ENCODE measurements at regions not wholly inside any gene's neighbourhood (a gene's known extent, or its start where the extent isn't known, plus 50 kb on each side); places are given as distances from the start of the nearest gene placed in this dataset.

GRCh38 chr1:195516036-195516435 is 1092.2 kb downstream of the KCNT2 start:
- no peak for DNase-seq

- DNase-seq = no peak
Measured at GRCh38 chr1:195511501-195511900, 1096.7 kb downstream of the KCNT2 start.

DNA sequence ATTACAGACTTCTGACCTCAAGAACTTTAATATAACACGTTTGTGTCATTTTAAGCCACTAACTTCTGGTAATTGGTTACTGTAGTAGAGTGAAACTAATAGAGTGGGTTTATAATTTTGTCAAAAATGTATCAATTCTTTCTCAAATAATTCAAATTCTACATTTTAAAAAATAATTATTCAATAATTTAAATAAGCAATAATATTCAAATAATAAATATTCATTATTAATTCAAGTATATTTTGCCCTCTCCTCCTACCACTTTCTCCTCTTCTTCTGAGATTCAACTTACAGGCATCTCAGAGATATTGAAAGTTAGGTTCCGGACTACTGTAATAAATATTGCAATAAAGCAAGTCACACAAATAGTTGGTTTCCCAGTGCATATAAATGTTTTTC is 1107.1 kb downstream of the KCNT2 start:
- no peak for DNase-seq

GRCh38 chr1:195495720-195496635 is 1112.3 kb downstream of the KCNT2 start:
- DNase-seq = no peak

DNA sequence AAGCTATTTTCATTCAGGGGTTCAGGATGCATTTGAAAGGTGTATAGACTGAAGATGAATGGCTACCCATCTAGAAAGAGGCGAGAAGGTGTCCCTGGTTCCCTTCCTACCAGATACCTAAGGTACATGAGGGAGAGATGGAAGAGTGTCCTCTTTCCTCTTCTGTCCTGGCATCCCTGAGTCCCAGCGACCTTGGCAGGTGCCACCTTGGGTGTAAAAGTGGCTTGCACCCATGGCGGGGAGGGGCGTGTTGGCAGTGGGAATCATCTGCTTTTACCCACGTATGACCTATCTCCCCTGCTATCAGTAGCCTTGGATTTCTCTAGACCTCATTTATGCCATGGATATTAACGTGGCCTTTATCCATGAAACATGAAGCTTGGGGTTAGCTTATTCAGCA is 1126.1 kb downstream of the KCNT2 start:
- DNase-seq = no peak

- no peak for DNase-seq
Measured at GRCh38 chr1:195481293-195481692, 1126.9 kb downstream of the KCNT2 start.

- no peak for DNase-seq
Measured at GRCh38 chr1:195475568-195475967, 1132.7 kb downstream of the KCNT2 start.

GRCh38 chr1:195472291-195472690 is 1135.9 kb downstream of the KCNT2 start:
- no peak for DNase-seq

DNA sequence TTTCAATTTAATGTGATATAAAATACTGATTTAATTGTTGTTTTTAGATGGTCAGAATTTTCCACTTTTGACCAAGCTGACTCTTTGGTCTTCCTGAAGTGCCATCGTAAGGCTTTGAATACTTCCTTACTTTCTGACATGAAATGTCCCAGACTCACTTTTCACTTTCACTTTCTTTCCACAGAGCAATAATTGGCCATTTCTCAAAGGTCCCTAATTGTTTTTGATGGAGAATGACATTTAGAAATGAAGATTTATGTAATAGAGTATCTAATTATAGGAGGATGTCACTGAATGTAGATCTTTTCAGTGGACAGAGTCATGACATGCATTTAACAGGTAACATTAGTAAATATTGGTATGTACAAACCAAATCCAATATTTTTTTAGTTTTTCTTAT is 1141.6 kb downstream of the KCNT2 start:
- DNase-seq = no peak

GRCh38 chr1:195462646-195463045 is 1145.6 kb downstream of the KCNT2 start:
- DNase-seq = peak; percentile 49

GRCh38 chr1:195462152-195462551 is 1146.1 kb downstream of the KCNT2 start:
- DNase-seq = no peak

DNA sequence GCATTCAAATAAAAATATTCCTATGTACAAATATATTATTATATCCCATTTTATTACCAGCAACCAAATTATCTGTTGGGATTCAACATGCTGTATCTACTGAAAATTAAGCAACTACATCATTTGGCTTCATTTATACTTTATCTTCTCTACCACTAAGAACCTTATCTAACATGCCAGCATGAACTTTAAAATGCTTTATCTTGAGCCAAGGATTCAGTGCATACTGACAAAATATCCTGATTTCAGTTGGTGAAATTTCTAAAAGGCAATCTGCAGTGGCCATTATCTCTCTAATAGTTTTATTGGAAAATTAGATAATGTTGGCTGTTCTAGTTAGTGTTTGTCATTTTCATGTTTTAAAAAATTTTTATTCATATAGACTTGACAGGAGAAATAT is 1149.9 kb downstream of the KCNT2 start:
- DNase-seq = no peak

DNA sequence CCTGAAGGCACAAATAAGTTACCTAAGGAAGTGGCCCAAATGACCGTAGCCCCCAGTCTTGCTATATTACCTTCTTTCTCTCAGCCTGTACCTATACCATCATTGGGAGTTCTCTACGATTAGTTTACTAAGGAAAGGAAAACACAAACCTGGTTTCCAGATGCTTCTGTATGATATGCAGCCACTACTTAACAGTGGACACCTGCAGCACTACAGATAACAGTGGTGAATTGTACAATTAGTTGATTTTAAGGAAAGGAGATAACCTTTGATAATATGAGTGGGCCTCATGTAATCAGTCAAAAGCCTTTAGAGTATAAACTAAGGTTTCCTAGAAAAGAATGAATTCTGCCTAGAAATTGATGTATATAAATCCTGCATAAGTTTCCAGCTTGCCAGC is 1157.4 kb downstream of the KCNT2 start:
- no peak for DNase-seq

DNA sequence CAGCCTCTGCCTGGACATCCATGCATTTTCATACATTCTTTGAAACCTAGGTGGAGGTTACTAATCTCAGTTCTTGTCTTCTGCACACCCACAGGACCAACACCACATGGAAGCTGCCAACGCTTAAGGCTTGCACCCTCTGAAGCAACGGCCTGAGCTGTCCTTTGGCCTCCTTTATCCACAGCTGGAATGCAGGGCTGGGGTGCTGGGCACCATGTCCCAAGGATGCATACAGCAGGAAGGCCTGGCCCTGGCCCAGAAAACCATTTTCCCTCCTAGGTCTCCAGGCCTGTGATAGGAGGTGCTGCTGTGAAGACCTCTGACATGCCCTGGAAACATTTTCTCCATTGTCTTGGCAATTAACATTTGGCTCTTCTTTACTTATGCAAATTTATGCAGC is 1168.6 kb downstream of the KCNT2 start:
- DNase-seq = no peak

DNA sequence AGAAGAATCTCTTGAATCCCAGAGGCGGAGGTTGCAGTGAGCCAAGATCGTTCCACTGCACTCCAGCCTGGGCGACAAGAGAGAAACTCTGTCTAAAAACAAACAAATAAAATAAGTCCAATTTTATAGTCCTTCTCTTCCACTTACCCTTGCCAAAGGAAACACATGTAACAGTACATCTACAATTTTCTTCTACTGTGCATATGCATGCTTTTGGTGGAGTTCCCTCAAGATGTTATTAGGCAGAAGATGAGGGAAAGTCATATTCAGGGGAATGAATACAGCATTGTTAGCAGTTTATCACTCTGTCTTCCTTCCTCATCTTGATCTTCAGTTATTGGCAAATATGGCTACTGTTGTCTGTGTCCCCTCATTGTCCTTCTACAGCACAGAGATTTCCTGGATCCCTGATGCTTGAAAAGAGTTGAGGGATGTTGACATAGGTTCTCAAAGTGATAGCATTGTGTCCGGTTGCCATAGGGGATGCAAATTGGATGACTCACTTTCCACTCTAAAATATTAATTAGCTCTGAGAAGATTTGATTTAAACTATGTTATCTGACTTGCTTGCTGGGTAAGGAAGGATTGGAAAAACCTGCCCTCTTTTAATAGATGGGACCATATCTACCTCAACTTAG is 1173.6 kb downstream of the KCNT2 start:
- no peak for DNase-seq

DNA sequence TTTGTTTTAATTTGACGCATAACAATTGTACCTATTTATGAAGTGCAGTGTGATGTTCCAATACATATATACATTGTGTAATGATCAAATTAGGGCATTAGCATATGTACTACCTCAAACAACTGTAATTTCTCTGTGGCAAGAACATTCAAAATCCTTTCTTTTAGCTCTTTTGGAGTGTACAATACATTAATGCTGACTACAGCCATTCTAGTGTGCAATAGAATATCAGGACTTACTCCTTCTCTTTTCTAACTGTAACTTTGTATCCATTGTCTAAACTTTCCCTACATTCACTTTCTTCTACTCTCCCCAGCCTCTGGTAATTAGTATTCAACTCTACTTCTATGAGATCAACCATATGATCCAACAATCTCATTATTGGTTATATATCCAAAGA is 1177.4 kb downstream of the KCNT2 start:
- no peak for DNase-seq

DNA sequence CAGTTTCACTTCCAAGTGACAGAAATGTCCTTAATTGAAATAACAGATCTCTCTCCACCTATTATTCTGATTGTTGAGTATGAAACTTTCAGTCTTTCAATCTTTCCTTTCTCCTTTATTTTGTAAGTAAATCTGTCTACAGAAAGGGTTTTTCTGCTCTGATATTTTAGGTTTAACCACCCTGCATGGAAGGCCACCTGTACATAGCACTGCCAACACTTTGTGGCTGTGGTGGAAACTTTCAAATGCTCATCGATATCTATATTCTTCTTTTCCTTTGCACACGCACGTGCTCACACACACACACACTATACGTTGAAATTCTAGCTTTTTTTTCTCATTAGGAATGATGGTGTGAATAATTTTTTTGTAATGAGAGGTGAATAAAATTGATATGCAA is 1179.3 kb downstream of the KCNT2 start:
- no peak for DNase-seq

GRCh38 chr1:195415584-195415983 is 1192.7 kb downstream of the KCNT2 start:
- no peak for DNase-seq

DNA sequence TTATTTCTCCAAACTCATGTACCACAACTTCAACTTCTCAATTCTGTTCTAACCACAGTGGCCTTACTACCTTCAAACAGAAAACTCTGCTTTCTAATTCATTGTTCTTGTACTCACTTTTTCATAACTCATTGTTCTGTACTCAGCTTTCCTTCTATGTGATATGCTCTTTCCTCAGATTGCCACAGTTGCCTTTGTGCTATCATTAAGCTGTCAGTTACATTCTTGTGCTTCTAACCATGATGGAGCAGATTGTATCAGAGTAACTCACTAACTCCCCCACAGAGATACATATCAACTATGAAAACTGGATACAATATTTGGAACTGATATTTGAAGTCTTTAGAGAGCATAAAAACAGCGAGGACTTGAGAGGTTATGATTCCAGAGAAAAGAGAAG is 1213.7 kb downstream of the KCNT2 start:
- DNase-seq = peak; percentile 5

GRCh38 chr1:195376190-195376589 is 1232.0 kb downstream of the KCNT2 start:
- DNase-seq = no peak

- DNase-seq = no peak
Measured at GRCh38 chr1:195373856-195374255, 1234.4 kb downstream of the KCNT2 start.

DNA sequence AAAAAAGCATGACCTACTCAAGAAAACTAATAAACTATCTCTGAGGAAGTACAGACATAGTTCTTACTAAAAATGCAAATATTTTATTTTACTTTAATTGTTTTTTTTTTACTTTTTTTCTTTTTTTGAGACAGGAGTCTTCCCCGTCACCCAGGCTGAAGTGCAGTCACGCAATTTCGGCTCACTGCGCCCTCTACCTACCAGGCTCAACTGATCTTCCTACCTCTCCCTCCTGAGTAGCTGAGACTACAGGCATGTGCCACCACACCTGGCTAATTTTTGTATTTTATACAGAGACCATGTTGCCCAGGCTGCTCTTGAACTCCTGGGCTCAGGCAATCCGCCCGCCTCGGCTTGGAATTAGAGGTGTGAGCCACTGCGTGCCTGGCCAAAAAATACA is 1263.1 kb downstream of the KCNT2 start:
- DNase-seq = no peak

- no peak for DNase-seq
Measured at GRCh38 chr1:195337646-195338045, 1270.6 kb downstream of the KCNT2 start.

DNA sequence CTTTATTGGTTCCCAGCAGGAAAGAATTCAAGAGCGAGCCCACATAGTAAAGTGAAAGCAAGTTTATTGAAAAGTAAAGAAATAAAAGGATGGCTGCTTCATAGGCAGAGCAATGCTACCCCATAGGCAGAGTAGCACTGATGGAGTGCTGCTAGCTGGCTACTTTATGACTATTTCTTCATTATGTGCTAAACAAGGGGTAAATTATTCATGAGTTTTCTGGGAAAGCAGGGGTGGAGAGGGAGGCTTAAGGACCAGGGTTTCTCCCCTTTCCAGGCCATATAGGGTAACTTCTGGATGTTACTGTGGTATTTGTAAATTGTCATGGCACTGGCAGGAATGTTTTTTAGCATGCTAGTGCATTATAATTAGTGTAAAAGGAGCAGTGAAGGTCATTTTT is 1271.4 kb downstream of the KCNT2 start:
- no peak for DNase-seq
